Osteoblast (primary cell): ENCODE measurements at regions not wholly inside any gene's neighbourhood (a gene's known extent, or its start where the extent isn't known, plus 50 kb on each side); places are given as distances from the start of the nearest gene placed in this dataset.

Experiments
- DNase-seq: peaks from one replicate; pipeline ENCODE4 v3.0.0; 2011; ENCODE audit warnings: low spot score, mixed read lengths; ENCODE audit not compliant: insufficient read length; ENCODE audit errors: missing footprints
- H2AFZ ChIP-seq: 2 replicates; pipeline ENCODE4 v1.6.0; 2011; ENCODE audit warnings: mild to moderate bottlenecking, low read length
- H3K27ac ChIP-seq: 2 replicates; pipeline ENCODE4 v1.5.1; 2011; ENCODE audit warnings: mild to moderate bottlenecking, low read depth, low read length, moderate library complexity
- H3K27me3 ChIP-seq: 2 replicates; pipeline ENCODE4 v1.6.0; 2012; ENCODE audit warnings: mild to moderate bottlenecking, control low read depth, inconsistent platforms, low read length, moderate library complexity; ENCODE audit not compliant: insufficient read depth
- H3K36me3 ChIP-seq: 2 replicates; pipeline ENCODE4 v1.5.1; 2011; ENCODE audit warnings: mild to moderate bottlenecking, low read length, control low read depth, moderate library complexity; ENCODE audit not compliant: insufficient read depth
- H3K4me1 ChIP-seq: 2 replicates; pipeline ENCODE4 v1.5.1; 2011; ENCODE audit warnings: mild to moderate bottlenecking, low read length, control low read depth, moderate library complexity; ENCODE audit not compliant: insufficient read depth
- H3K4me2 ChIP-seq: 2 replicates; pipeline ENCODE4 v1.6.0; 2011; ENCODE audit warnings: mild to moderate bottlenecking, low read length; ENCODE audit not compliant: insufficient read depth
- H3K4me3 ChIP-seq: fragments of 200-600 bp; sonication (generic); 3 replicates; pipeline ENCODE4 v1.5.1; 2012; ENCODE audit warnings: mild to moderate bottlenecking, low read length, inconsistent platforms; ENCODE audit not compliant: insufficient read depth
- H3K79me2 ChIP-seq: 2 replicates; pipeline ENCODE4 v1.6.0; 2012; ENCODE audit warnings: mild to moderate bottlenecking, low read length, control low read depth, inconsistent platforms; ENCODE audit not compliant: insufficient read depth
- H3K9me3 ChIP-seq: 2 replicates; pipeline ENCODE4 v1.5.1; 2011; ENCODE audit warnings: low read depth, low read length, control low read depth
- H4K20me1 ChIP-seq: 2 replicates; pipeline ENCODE4 v1.6.0; 2012; ENCODE audit warnings: mild to moderate bottlenecking, low read length, control low read depth; ENCODE audit not compliant: insufficient read depth
- CTCF ChIP-seq: IDR thresholded peaks from 2 replicates; pipeline ENCODE4 v1.5.1; 2011; ENCODE audit warnings: mild to moderate bottlenecking, low read depth, low read length, moderate library complexity; ENCODE audit errors: extremely low read depth

- Histone ChIP-seq H3K4me3 (no peak overlapping the region), H3K79me2 (no peaks in the 10 kb centered on the region), H2AFZ (no peak overlapping the region), H3K4me2 (no peak overlapping the region), H3K4me1 (no peaks in the 10 kb centered on the region), H3K27ac (no peak overlapping the region), H3K9me3 (no peaks in the 10 kb centered on the region), H4K20me1 (no peaks in the 10 kb centered on the region), H3K27me3 (peaks cover 9% of the 10 kb centered on the region), H3K36me3 (no peaks in the 10 kb centered on the region)
- no peak for DNase-seq
- no peak for TF ChIP-seq CTCF
Measured at GRCh38 chr5:158013303-158013702, 154.4 kb upstream of the CLINT1 start.

GRCh38 chr5:158011422-158011821, 152.5 kb upstream of the CLINT1 start:
- DNase-seq: no peak
- H3K79me2 ChIP-seq: no peaks in the 10 kb centered on the region
- no peaks in the 10 kb centered on the region for H3K36me3 ChIP-seq

GRCh38 chr5:158010831-158011230, 151.9 kb upstream of the CLINT1 start:
- H3K4me1 ChIP-seq: no peaks in the 10 kb centered on the region
- DNase-seq: no peak
- H2AFZ ChIP-seq: no peak overlapping the region
- no peaks in the 10 kb centered on the region for H4K20me1 ChIP-seq
- H3K36me3 ChIP-seq: no peaks in the 10 kb centered on the region
- TF ChIP-seq CTCF: no peak
- H3K27ac ChIP-seq: no peak overlapping the region
- peaks cover 9% of the 10 kb centered on the region for H3K27me3 ChIP-seq
- H3K4me3 ChIP-seq: no peak overlapping the region
- no peaks in the 10 kb centered on the region for H3K79me2 ChIP-seq
- no peaks in the 10 kb centered on the region for H3K9me3 ChIP-seq
- H3K4me2 ChIP-seq: no peak overlapping the region

More at GRCh38 chr5:158011422-158011821, 152.5 kb upstream of the CLINT1 start:
- Histone ChIP-seq H3K4me1 (no peaks in the 10 kb centered on the region), H3K27ac (no peak overlapping the region), H4K20me1 (no peaks in the 10 kb centered on the region), H3K4me3 (no peak overlapping the region), H3K4me2 (no peak overlapping the region), H3K27me3 (peaks cover 9% of the 10 kb centered on the region), H2AFZ (no peak overlapping the region), H3K9me3 (no peaks in the 10 kb centered on the region)
- no peak for TF ChIP-seq CTCF

- peaks cover 4% of the 10 kb centered on the region for H3K27me3 ChIP-seq
- no peak overlapping the region for H3K4me3 ChIP-seq
- no peaks in the 10 kb centered on the region for H3K9me3 ChIP-seq
- no peak for DNase-seq
- TF ChIP-seq CTCF: no peak
- H4K20me1 ChIP-seq: no peaks in the 10 kb centered on the region
- H3K27ac ChIP-seq: no peak overlapping the region
- H3K36me3 ChIP-seq: no peaks in the 10 kb centered on the region
- no peaks in the 10 kb centered on the region for H3K4me1 ChIP-seq
- no peaks in the 10 kb centered on the region for H3K79me2 ChIP-seq
- no peak overlapping the region for H3K4me2 ChIP-seq
- H2AFZ ChIP-seq: no peak overlapping the region
Measured at GRCh38 chr5:158007336-158007735, 148.4 kb upstream of the CLINT1 start.
